ENCODE measurements at regions not wholly inside any gene's neighbourhood (a gene's known extent, or its start where the extent isn't known, plus 50 kb on each side); places are given as distances from the start of the nearest gene placed in this dataset.
"Not testable (repeated sequence)": the region's sequence is repeated elsewhere in the genome, so short reads cannot be mapped to it uniquely, and the experiment has no call there.

- H3K27me3 ChIP-seq (ENCODE audit: insufficient read depth, low read depth); H4K20me1 ChIP-seq (ENCODE audit: insufficient read depth); H3K79me2 ChIP-seq (ENCODE audit: low read depth); CTCF ChIA-PET; H3K9me2 ChIP-seq (ENCODE audit: insufficient read depth); BruUV-seq (replicated peaks); H3K27ac ChIP-seq; H3K4me2 ChIP-seq; intact Hi-C loops (cut with micrococcal nuclease; ENCODE audit: unreplicated experiment); H2AFZ ChIP-seq; H3K9me3 ChIP-seq (ENCODE audit: insufficient read depth, low read depth); DNase-seq; POLR2A ChIA-PET (ENCODE audit: unreplicated experiment); H3F3A ChIP-seq (ENCODE audit: insufficient read depth, low read depth); H3K4me3 ChIP-seq; H3K4me1 ChIP-seq (replicated peaks; ENCODE audit: insufficient read depth); H3K36me3 ChIP-seq (ENCODE audit: low read depth): not testable (repeated sequence)
These were observed 50.7 kb downstream of the PPIAL4D start for GRCh38 chr1:145191272-145191675.

GRCh38 chr1:145189543-145190030 is 52.4 kb downstream of the PPIAL4D start:
- H2AFZ ChIP-seq; H3K4me3 ChIP-seq; BruUV-seq (replicated peaks); H3K4me2 ChIP-seq; H3K79me2 ChIP-seq (ENCODE audit: low read depth); CTCF ChIA-PET; intact Hi-C loops (cut with micrococcal nuclease; ENCODE audit: unreplicated experiment); H3K36me3 ChIP-seq (ENCODE audit: low read depth); H3K27ac ChIP-seq; H3K9me3 ChIP-seq (ENCODE audit: insufficient read depth, low read depth); H3K27me3 ChIP-seq (ENCODE audit: insufficient read depth, low read depth); DNase-seq; H3K9me2 ChIP-seq (ENCODE audit: insufficient read depth); H3K4me1 ChIP-seq (replicated peaks; ENCODE audit: insufficient read depth); POLR2A ChIA-PET (ENCODE audit: unreplicated experiment); H3F3A ChIP-seq (ENCODE audit: insufficient read depth, low read depth); H4K20me1 ChIP-seq (ENCODE audit: insufficient read depth): not testable (repeated sequence)

- H3K9me3 ChIP-seq (ENCODE audit: insufficient read depth, low read depth); H3K9me2 ChIP-seq (ENCODE audit: insufficient read depth); CTCF ChIA-PET; H3K4me3 ChIP-seq; POLR2A ChIA-PET (ENCODE audit: unreplicated experiment); H3F3A ChIP-seq (ENCODE audit: insufficient read depth, low read depth); H3K79me2 ChIP-seq (ENCODE audit: low read depth); H4K20me1 ChIP-seq (ENCODE audit: insufficient read depth); H3K36me3 ChIP-seq (ENCODE audit: low read depth); H3K4me2 ChIP-seq; H3K27ac ChIP-seq; H2AFZ ChIP-seq; H3K4me1 ChIP-seq (replicated peaks; ENCODE audit: insufficient read depth); intact Hi-C loops (cut with micrococcal nuclease; ENCODE audit: unreplicated experiment); BruUV-seq (replicated peaks); H3K27me3 ChIP-seq (ENCODE audit: insufficient read depth, low read depth): not testable (repeated sequence)
- DNase-seq = peak; percentile 4 to 33
These were observed 53.0 kb downstream of the PPIAL4D start for GRCh38 chr1:145188869-145189542.

GRCh38 chr1:145182606-145183413 is 59.2 kb downstream of the PPIAL4D start:
- H3K36me3 ChIP-seq (ENCODE audit: low read depth); intact Hi-C loops (cut with micrococcal nuclease; ENCODE audit: unreplicated experiment); H3K9me2 ChIP-seq (ENCODE audit: insufficient read depth); H3F3A ChIP-seq (ENCODE audit: insufficient read depth, low read depth); H3K79me2 ChIP-seq (ENCODE audit: low read depth); POLR2A ChIA-PET (ENCODE audit: unreplicated experiment); H3K4me1 ChIP-seq (replicated peaks; ENCODE audit: insufficient read depth); H3K9me3 ChIP-seq (ENCODE audit: insufficient read depth, low read depth); DNase-seq; CTCF ChIA-PET; H3K4me3 ChIP-seq; H2AFZ ChIP-seq; H4K20me1 ChIP-seq (ENCODE audit: insufficient read depth); BruUV-seq (replicated peaks); H3K27me3 ChIP-seq (ENCODE audit: insufficient read depth, low read depth); H3K4me2 ChIP-seq; H3K27ac ChIP-seq: not testable (repeated sequence)

GRCh38 chr1:145176285-145176925 is 65.6 kb downstream of the PPIAL4D start:
- H3K27ac ChIP-seq; H3K4me1 ChIP-seq (replicated peaks; ENCODE audit: insufficient read depth); POLR2A ChIA-PET (ENCODE audit: unreplicated experiment); DNase-seq; intact Hi-C loops (cut with micrococcal nuclease; ENCODE audit: unreplicated experiment); H3K27me3 ChIP-seq (ENCODE audit: insufficient read depth, low read depth); H4K20me1 ChIP-seq (ENCODE audit: insufficient read depth); H3K4me2 ChIP-seq; H2AFZ ChIP-seq; H3K4me3 ChIP-seq; H3K79me2 ChIP-seq (ENCODE audit: low read depth); H3K36me3 ChIP-seq (ENCODE audit: low read depth); H3K9me2 ChIP-seq (ENCODE audit: insufficient read depth); H3F3A ChIP-seq (ENCODE audit: insufficient read depth, low read depth); BruUV-seq (replicated peaks); CTCF ChIA-PET; H3K9me3 ChIP-seq (ENCODE audit: insufficient read depth, low read depth): not testable (repeated sequence)

- H3K36me3 ChIP-seq (ENCODE audit: low read depth); POLR2A ChIA-PET (ENCODE audit: unreplicated experiment); H3K4me1 ChIP-seq (replicated peaks; ENCODE audit: insufficient read depth); H3K27ac ChIP-seq; BruUV-seq (replicated peaks); H3K27me3 ChIP-seq (ENCODE audit: insufficient read depth, low read depth); CTCF ChIA-PET; H3K9me3 ChIP-seq (ENCODE audit: insufficient read depth, low read depth); H3K9me2 ChIP-seq (ENCODE audit: insufficient read depth); H3K79me2 ChIP-seq (ENCODE audit: low read depth); intact Hi-C loops (cut with micrococcal nuclease; ENCODE audit: unreplicated experiment); H3K4me3 ChIP-seq; H3F3A ChIP-seq (ENCODE audit: insufficient read depth, low read depth); DNase-seq; H3K4me2 ChIP-seq; H4K20me1 ChIP-seq (ENCODE audit: insufficient read depth); H2AFZ ChIP-seq: not testable (repeated sequence)
These were observed 67.6 kb downstream of the PPIAL4D start for GRCh38 chr1:145174377-145174776.

- H4K20me1 ChIP-seq (ENCODE audit: insufficient read depth); POLR2A ChIA-PET (ENCODE audit: unreplicated experiment); H3K4me3 ChIP-seq; H2AFZ ChIP-seq; H3K36me3 ChIP-seq (ENCODE audit: low read depth); H3K79me2 ChIP-seq (ENCODE audit: low read depth); H3K27ac ChIP-seq; H3K9me2 ChIP-seq (ENCODE audit: insufficient read depth); BruUV-seq (replicated peaks); H3K4me1 ChIP-seq (replicated peaks; ENCODE audit: insufficient read depth); CTCF ChIA-PET; H3K9me3 ChIP-seq (ENCODE audit: insufficient read depth, low read depth); DNase-seq; intact Hi-C loops (cut with micrococcal nuclease; ENCODE audit: unreplicated experiment); H3K4me2 ChIP-seq; H3K27me3 ChIP-seq (ENCODE audit: insufficient read depth, low read depth); H3F3A ChIP-seq (ENCODE audit: insufficient read depth, low read depth): not testable (repeated sequence)
These were observed 72.6 kb downstream of the FAM72D start for GRCh38 chr1:145168220-145168848.
